Left kidney (tissue), 1 donor: ENCODE measurements at regions not wholly inside any gene's neighbourhood (a gene's known extent, or its start where the extent isn't known, plus 50 kb on each side); places are given as distances from the start of the nearest gene placed in this dataset.
"Not testable (repeated sequence)": the region's sequence is repeated elsewhere in the genome, so short reads cannot be mapped to it uniquely, and the experiment has no call there.

Experiments used
- DNase-seq: peaks from one replicate; pipeline ENCODE4 v3.0.0-alpha.2; 2013

GRCh38 chr10:5268743-5269142 is 72.1 kb downstream of the AKR1C4 start:
- no peak for DNase-seq

- no peak for DNase-seq
These were observed 73.2 kb downstream of the AKR1C4 start for GRCh38 chr10:5269791-5270190.

- no peak for DNase-seq
These were observed 74.9 kb downstream of the AKR1C4 start for GRCh38 chr10:5271526-5271925.

GRCh38 chr10:5272065-5272803 is 75.6 kb downstream of the AKR1C4 start:
- no peak for DNase-seq

- no peak for DNase-seq
These were observed 78.2 kb downstream of the AKR1C4 start for GRCh38 chr10:5274795-5275194.

GRCh38 chr10:5281356-5281755 is 83.4 kb upstream of the UCN3 start:
- DNase-seq, result no peak

- no peak for DNase-seq
These were observed 82.6 kb upstream of the UCN3 start for GRCh38 chr10:5282137-5282536.

GRCh38 chr10:5283305-5284158 is 81.2 kb upstream of the UCN3 start:
- DNase-seq, result peak; percentile 31

- no peak for DNase-seq
These were observed 80.3 kb upstream of the UCN3 start for GRCh38 chr10:5284311-5285057.

GRCh38 chr10:5285186-5285585 is 79.6 kb upstream of the UCN3 start:
- no peak for DNase-seq

- no peak for DNase-seq
These were observed 76.4 kb upstream of the UCN3 start for GRCh38 chr10:5288359-5288758.

- DNase-seq, result not testable (repeated sequence)
These were observed 75.5 kb upstream of the UCN3 start for GRCh38 chr10:5289228-5289627.

GRCh38 chr10:5291501-5292195 is 73.1 kb upstream of the UCN3 start:
- no peak for DNase-seq

- no peak for DNase-seq
These were observed 72.5 kb upstream of the UCN3 start for GRCh38 chr10:5292196-5292735.

GRCh38 chr10:5292970-5293369 is 71.8 kb upstream of the UCN3 start:
- DNase-seq, result not testable (repeated sequence)

- DNase-seq, result no peak
These were observed 70.8 kb upstream of the UCN3 start for GRCh38 chr10:5293691-5294550.

- DNase-seq, result no peak
These were observed 67.3 kb upstream of the UCN3 start for GRCh38 chr10:5297466-5297865.

- no peak for DNase-seq
These were observed 66.8 kb upstream of the UCN3 start for GRCh38 chr10:5297996-5298395.

GRCh38 chr10:5299950-5300349 is 64.8 kb upstream of the UCN3 start:
- DNase-seq, result no peak

GRCh38 chr10:5303504-5303903 is 61.3 kb upstream of the UCN3 start:
- no peak for DNase-seq

GRCh38 chr10:5305374-5305773 is 59.4 kb upstream of the UCN3 start:
- no peak for DNase-seq
